ENCODE measurements at regions not wholly inside any gene's neighbourhood (a gene's known extent, or its start where the extent isn't known, plus 50 kb on each side); places are given as distances from the start of the nearest gene placed in this dataset.

DNA sequence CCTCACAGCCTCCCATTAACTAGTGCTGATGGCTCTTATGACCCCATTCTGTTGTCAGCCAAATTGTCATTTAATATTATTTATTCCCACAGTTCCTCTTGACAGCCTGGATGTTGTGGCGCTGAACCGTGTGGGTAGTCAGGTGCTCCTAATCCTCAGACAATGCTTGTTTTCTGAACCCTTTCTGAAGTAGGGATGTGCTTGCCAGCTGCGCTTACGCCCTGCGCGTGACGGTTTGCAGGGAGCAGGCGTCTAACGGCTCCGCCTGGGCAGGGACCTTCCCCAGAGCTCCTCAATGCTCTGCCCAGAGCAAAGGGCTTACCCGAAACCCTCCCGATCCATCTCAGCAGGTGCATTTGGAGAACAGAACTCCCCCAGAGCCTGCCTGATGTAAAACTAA is 358.2 kb upstream of the MYT1L start:
- WGBS, 2 experiments (ENCODE audit: extremely low coverage in 2 of 2, insufficient read length in 1 of 2), result 86% methylated on average over 7 of the region's 12 CpGs; no CpG with 5 or more reads in 1 of the 2 experiments
- Histone ChIP-seq H4K8ac (ENCODE audit: low read depth in 2 of 2, low read length in 2 of 2) (no peak overlapping the region), H2BK5ac (ENCODE audit: low read depth, low read length, poor library complexity, severe bottlenecking) (no peak overlapping the region), H3K9me3 (ENCODE audit: control insufficient read depth, insufficient read depth, low read length) (peaks cover 32% of the 10 kb centered on the region), H3K4me2 (ENCODE audit: low read depth, low read length) (no peak overlapping the region), H3K9ac (ENCODE audit: low read depth, low read length) (no peak overlapping the region), H3K56ac (ENCODE audit: extremely low read depth, insufficient read depth, low read length) (no peak overlapping the region), H2AK9ac (replicated peaks; ENCODE audit: low read depth, low read length, poor library complexity) (no peak overlapping the region), H3K9me1 (ENCODE audit: insufficient read depth, low read length) (no peaks in the 10 kb centered on the region), H2BK20ac (ENCODE audit: low read depth, low read length) (no peak overlapping the region), H2BK15ac (ENCODE audit: low read depth, low read length) (no peak overlapping the region), H4K5ac (ENCODE audit: low read depth, low read length) (no peak overlapping the region), H4K91ac (ENCODE audit: insufficient read depth, low read depth, low read length) (no peak overlapping the region), H3K4ac (ENCODE audit: low read depth, low read length) (no peak overlapping the region), H3K36me3 (ENCODE audit: control insufficient read depth, insufficient read depth, low read length) (no peaks in the 10 kb centered on the region), H2BK120ac (ENCODE audit: low read depth, low read length) (no peak overlapping the region), H2AK5ac (ENCODE audit: low read depth, low read length) (no peak overlapping the region), H3K4me3 (ENCODE audit: insufficient read depth, low read depth, low read length) (no peak overlapping the region), H3K4me1 (ENCODE audit: control insufficient read depth, insufficient read depth, low read length) (no peaks in the 10 kb centered on the region), H3K27ac (ENCODE audit: insufficient read depth, low read length) (no peak overlapping the region), H3K27me3 (ENCODE audit: control insufficient read depth, insufficient read depth, low read length) (no peaks in the 10 kb centered on the region), H4K20me1 (ENCODE audit: insufficient read depth, low read length) (no peaks in the 10 kb centered on the region), H3K18ac (ENCODE audit: low read depth, low read length) (no peak overlapping the region), H3K79me1 (ENCODE audit: low read depth in 1 of 2, low read length in 2 of 2) (no peaks in the 10 kb centered on the region), H3K14ac (replicated peaks; ENCODE audit: low read depth, low read length) (no peak overlapping the region), H2AFZ (replicated peaks; ENCODE audit: low read length, poor library complexity) (no peak overlapping the region), H3K23ac (ENCODE audit: low read depth, low read length) (no peak overlapping the region)
- CTCF ChIA-PET, result no interaction called here
- ATAC-seq (ENCODE audit: low read depth), result no peak
- no TSS peak for BruUV-seq (replicated peaks)
- POLR2A ChIA-PET (ENCODE audit: unreplicated experiment), result no interaction called here
- no peak for TF ChIP-seq RCOR1 (IDR thresholded peaks at IDR 0.05; ENCODE audit: insufficient replicate concordance, low read length)
- TF ChIP-seq SMC3 (IDR thresholded peaks at IDR 0.05; ENCODE audit: low read depth, low read length), result no peak
- TF ChIP-seq RAD21 (IDR thresholded peaks at IDR 0.05; ENCODE audit: low read length), result no peak
- no peak for TF ChIP-seq CHD1 (IDR thresholded peaks at IDR 0.05; ENCODE audit: low read depth, low read length)
- TF ChIP-seq, protein P1, sequence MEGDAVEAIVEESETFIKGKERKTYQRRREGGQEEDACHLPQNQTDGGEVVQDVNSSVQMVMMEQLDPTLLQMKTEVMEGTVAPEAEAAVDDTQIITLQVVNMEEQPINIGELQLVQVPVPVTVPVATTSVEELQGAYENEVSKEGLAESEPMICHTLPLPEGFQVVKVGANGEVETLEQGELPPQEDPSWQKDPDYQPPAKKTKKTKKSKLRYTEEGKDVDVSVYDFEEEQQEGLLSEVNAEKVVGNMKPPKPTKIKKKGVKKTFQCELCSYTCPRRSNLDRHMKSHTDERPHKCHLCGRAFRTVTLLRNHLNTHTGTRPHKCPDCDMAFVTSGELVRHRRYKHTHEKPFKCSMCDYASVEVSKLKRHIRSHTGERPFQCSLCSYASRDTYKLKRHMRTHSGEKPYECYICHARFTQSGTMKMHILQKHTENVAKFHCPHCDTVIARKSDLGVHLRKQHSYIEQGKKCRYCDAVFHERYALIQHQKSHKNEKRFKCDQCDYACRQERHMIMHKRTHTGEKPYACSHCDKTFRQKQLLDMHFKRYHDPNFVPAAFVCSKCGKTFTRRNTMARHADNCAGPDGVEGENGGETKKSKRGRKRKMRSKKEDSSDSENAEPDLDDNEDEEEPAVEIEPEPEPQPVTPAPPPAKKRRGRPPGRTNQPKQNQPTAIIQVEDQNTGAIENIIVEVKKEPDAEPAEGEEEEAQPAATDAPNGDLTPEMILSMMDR (conservative IDR thresholded peaks at IDR 0.05; ENCODE audit: low read depth, low read length), result no peak
- no peak for TF ChIP-seq CEBPB (IDR thresholded peaks at IDR 0.05; ENCODE audit: low read depth, low read length)
- no peak for TF ChIP-seq RFX5 (IDR thresholded peaks at IDR 0.05; ENCODE audit: low read depth, low read length)
- TF ChIP-seq BHLHE40 (IDR thresholded peaks at IDR 0.05; ENCODE audit: low read depth, low read length), result no peak
- TF ChIP-seq, protein P2, sequence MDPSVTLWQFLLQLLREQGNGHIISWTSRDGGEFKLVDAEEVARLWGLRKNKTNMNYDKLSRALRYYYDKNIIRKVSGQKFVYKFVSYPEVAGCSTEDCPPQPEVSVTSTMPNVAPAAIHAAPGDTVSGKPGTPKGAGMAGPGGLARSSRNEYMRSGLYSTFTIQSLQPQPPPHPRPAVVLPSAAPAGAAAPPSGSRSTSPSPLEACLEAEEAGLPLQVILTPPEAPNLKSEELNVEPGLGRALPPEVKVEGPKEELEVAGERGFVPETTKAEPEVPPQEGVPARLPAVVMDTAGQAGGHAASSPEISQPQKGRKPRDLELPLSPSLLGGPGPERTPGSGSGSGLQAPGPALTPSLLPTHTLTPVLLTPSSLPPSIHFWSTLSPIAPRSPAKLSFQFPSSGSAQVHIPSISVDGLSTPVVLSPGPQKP (IDR thresholded peaks at IDR 0.05; ENCODE audit: borderline replicate concordance, low read depth, low read length), result no peak
- no peak for TF ChIP-seq POLR2A (IDR thresholded peaks at IDR 0.05; ENCODE audit: low read depth, low read length)
- no peak for TF ChIP-seq NFE2L2 (IDR thresholded peaks at IDR 0.05; ENCODE audit: low read depth, low read length)
- TF ChIP-seq MAZ (IDR thresholded peaks at IDR 0.05; ENCODE audit: borderline replicate concordance, low read depth, low read length), result no peak
- no peak for TF ChIP-seq FOS (IDR thresholded peaks at IDR 0.05; ENCODE audit: low read depth, low read length)
- no peak for TF ChIP-seq MXI1 (IDR thresholded peaks at IDR 0.05; ENCODE audit: borderline replicate concordance, low read depth, low read length)
- TF ChIP-seq MAFK (IDR thresholded peaks at IDR 0.05; ENCODE audit: low read depth, low read length), result no peak
- TF ChIP-seq, protein P3, sequence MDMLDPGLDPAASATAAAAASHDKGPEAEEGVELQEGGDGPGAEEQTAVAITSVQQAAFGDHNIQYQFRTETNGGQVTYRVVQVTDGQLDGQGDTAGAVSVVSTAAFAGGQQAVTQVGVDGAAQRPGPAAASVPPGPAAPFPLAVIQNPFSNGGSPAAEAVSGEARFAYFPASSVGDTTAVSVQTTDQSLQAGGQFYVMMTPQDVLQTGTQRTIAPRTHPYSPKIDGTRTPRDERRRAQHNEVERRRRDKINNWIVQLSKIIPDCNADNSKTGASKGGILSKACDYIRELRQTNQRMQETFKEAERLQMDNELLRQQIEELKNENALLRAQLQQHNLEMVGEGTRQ (IDR thresholded peaks at IDR 0.05; ENCODE audit: low read depth, low read length), result no peak
- intact Hi-C loops (cut with micrococcal nuclease) (no loop called here), in situ Hi-C loops (cut with MboI; ENCODE audit: low sequenced_read_pairs) (no loop called here), dilution Hi-C loops (cut with HindIII; ENCODE audit: low sequenced_read_pairs, unreplicated experiment) (no loop called here)
- DNase-seq, result no peak
